ENCODE measurements at regions not wholly inside any gene's neighbourhood (a gene's known extent, or its start where the extent isn't known, plus 50 kb on each side); places are given as distances from the start of the nearest gene placed in this dataset.

GRCh38 chr13:81988567-81988966, 1647.6 kb upstream of the SPRY2 start:
- no peak for TF ChIP-seq TCF7L2 (IDR thresholded peaks at IDR 0.05; ENCODE audit: borderline replicate concordance, low read depth, low read length)
- TF ChIP-seq ZNF768 (tag by site-specific recombination; IDR thresholded peaks at IDR 0.05) = no peak
- TF ChIP-seq PATZ1 (tag by site-specific recombination; IDR thresholded peaks at IDR 0.05) = no peak
- no peak for TF ChIP-seq CTCF (tag by site-specific recombination; IDR thresholded peaks at IDR 0.05)
- TF ChIP-seq ZNF121 (tag by site-specific recombination; IDR thresholded peaks at IDR 0.05) = no peak
- TF ChIP-seq YY1 (tag by site-specific recombination; IDR thresholded peaks at IDR 0.05) = no peak
